ENCODE measurements at regions not wholly inside any gene's neighbourhood (a gene's known extent, or its start where the extent isn't known, plus 50 kb on each side); places are given as distances from the start of the nearest gene placed in this dataset.

DNA sequence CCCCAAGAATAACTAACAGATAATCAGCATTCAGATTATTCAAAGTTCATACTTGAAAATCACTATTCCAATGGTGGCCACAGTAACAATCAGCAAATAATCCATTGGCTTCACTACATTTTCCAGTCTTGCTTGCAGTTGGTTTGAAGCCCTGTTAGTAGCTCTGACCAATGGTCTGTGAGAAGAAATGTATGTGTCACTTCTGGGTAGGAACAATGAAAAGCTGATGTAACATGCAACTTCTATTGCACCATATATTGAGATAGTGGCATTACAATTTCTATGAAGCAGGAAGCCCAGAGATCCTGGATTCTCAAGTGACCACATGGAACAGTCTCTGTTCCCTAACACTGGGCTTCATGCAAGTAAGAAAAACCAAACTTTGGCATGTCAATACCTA is 250.9 kb upstream of the DAB1 start:
- H3K27ac Mint-ChIP-seq: no peak overlapping the region
- no peak for DNase-seq
- no peaks in the 10 kb centered on the region; the same call in none of the 2 replicates for H3K9me3 Mint-ChIP-seq
- no peaks in the 10 kb centered on the region for H3K27me3 Mint-ChIP-seq (ENCODE audit: insufficient read depth)
- H3K4me1 Mint-ChIP-seq (ENCODE audit: low read depth): no peaks in the 10 kb centered on the region
- H3K36me3 Mint-ChIP-seq (ENCODE audit: low read depth): no peaks in the 10 kb centered on the region
- H3K4me3 Mint-ChIP-seq: no peak overlapping the region
- TF ChIP-seq, protein P1, sequence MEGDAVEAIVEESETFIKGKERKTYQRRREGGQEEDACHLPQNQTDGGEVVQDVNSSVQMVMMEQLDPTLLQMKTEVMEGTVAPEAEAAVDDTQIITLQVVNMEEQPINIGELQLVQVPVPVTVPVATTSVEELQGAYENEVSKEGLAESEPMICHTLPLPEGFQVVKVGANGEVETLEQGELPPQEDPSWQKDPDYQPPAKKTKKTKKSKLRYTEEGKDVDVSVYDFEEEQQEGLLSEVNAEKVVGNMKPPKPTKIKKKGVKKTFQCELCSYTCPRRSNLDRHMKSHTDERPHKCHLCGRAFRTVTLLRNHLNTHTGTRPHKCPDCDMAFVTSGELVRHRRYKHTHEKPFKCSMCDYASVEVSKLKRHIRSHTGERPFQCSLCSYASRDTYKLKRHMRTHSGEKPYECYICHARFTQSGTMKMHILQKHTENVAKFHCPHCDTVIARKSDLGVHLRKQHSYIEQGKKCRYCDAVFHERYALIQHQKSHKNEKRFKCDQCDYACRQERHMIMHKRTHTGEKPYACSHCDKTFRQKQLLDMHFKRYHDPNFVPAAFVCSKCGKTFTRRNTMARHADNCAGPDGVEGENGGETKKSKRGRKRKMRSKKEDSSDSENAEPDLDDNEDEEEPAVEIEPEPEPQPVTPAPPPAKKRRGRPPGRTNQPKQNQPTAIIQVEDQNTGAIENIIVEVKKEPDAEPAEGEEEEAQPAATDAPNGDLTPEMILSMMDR (IDR thresholded peaks at IDR 0.05): no peak

DNA sequence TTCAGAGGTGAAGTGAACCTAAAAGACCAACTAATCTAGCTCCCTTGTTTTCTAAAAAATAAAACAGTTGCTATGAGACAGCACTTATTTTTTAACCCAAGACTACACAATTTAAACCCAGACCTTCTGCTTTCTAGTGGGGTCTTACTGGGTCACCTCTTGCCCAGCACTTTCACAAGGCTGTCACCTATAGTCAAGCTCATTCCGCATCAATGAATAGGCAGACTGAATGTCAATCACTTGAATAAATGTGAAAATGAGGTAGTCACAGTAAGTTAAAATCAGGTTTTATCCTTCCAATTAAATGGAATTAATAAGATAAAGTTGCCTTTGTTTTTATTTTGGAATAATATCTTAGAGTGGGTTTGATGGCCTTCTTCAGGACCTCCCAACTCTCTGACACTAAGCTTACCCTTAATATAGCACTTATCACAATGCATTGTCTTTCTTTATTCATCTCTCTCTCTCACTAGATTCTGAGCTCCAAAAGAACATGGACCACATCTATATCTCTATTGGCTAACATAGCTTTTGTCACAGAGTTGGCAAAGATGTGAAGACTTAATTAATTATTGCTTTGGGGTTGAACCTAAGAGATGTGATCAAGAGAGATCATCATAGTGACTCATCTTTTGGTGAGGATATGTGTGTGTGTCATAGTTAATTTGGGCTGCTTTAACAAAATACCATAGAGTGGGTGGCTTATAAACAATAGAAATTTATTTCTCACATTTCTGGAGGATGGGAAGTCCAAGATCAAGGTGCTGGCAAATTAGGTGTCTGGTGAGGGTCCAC is 248.7 kb upstream of the DAB1 start:
- no peak overlapping the region for H3K4me3 Mint-ChIP-seq
- H3K4me1 Mint-ChIP-seq (ENCODE audit: low read depth): no peaks in the 10 kb centered on the region
- DNase-seq: no peak
- no peaks in the 10 kb centered on the region for H3K36me3 Mint-ChIP-seq (ENCODE audit: low read depth)
- TF ChIP-seq, protein P1 (IDR thresholded peaks at IDR 0.05): no peak
- no peaks in the 10 kb centered on the region for H3K27me3 Mint-ChIP-seq (ENCODE audit: insufficient read depth)
- H3K27ac Mint-ChIP-seq: no peak overlapping the region
- H3K9me3 Mint-ChIP-seq: peaks cover 3% of the 10 kb centered on the region

DNA sequence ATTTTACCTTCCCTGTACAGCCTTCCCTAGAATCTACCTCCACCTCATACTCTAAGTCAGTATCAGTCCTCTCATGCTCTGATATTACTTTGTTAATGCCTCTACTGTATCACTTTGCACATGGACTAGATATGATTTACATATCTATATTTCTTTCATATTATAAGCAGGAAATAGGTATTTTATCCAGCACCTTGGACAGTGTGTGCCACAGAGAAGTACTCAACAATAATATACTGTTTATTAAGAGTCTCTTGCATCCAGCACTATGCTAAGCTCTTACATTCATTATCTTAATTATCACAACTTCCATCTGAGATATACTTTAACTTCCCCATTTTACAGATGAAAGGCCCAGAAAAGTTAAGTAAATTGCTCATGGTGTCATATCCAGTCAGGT is 247.9 kb upstream of the DAB1 start:
- H3K4me1 Mint-ChIP-seq (ENCODE audit: low read depth): no peaks in the 10 kb centered on the region
- no peak overlapping the region for H3K4me3 Mint-ChIP-seq
- peaks cover 11% of the 10 kb centered on the region for H3K9me3 Mint-ChIP-seq
- H3K27me3 Mint-ChIP-seq (ENCODE audit: insufficient read depth): no peaks in the 10 kb centered on the region
- H3K36me3 Mint-ChIP-seq (ENCODE audit: low read depth): no peaks in the 10 kb centered on the region
- TF ChIP-seq, protein P1 (IDR thresholded peaks at IDR 0.05): no peak
- DNase-seq: no peak
- H3K27ac Mint-ChIP-seq: no peak overlapping the region

DNA sequence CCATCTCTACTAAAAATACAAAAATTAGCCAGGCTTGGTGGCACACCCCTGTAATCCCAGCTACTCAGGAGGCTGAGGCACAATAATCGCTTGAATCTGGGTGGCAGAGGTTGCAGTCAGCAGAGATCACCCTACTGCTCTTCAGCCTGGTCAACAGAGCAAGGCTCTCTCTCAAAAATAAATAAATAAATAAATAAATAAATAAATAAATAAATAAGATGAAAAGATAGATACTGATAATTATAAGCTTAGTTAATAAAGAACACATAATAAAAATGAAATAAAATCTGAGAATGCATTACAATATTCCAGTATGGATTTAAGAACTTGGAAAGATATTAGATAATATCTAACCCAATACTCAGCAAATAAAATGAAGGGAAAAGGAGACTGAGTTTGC is 235.9 kb upstream of the DAB1 start:
- Mint-ChIP-seq H3K27ac (no peak overlapping the region), H3K27me3 (ENCODE audit: insufficient read depth) (no peaks in the 10 kb centered on the region), H3K4me1 (ENCODE audit: low read depth) (no peaks in the 10 kb centered on the region), H3K4me3 (no peak overlapping the region), H3K36me3 (ENCODE audit: low read depth) (no peaks in the 10 kb centered on the region), H3K9me3 (peaks cover 24% of the 10 kb centered on the region)
- no peak for DNase-seq
- TF ChIP-seq, protein P1 (IDR thresholded peaks at IDR 0.05): no peak

DNA sequence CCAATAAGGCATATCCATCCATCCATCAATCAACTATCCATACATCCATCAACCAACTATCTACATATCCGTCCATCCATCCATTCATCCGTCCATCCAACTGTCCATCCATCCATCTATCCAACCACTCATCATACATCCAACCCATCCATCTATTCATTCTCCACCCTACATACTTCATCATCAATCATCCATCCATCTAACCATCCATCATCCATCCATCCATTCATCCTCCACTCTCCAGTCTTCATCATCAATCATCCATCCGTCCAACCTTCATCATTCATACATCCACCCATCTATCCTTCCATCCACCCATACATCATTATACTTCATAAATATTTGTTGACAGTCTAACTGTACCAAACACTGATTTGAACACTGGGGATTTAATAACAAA is 231.3 kb upstream of the DAB1 start:
- no peak overlapping the region for H3K4me3 Mint-ChIP-seq
- TF ChIP-seq, protein P1 (IDR thresholded peaks at IDR 0.05): no peak

More for the DNA sequence above, 231.3 kb upstream of the DAB1 start:
- H3K27me3 Mint-ChIP-seq (ENCODE audit: insufficient read depth): no peaks in the 10 kb centered on the region
- DNase-seq: no peak
- peaks cover 12% of the 10 kb centered on the region for H3K9me3 Mint-ChIP-seq
- H3K27ac Mint-ChIP-seq: no peak overlapping the region
- no peaks in the 10 kb centered on the region for H3K36me3 Mint-ChIP-seq (ENCODE audit: low read depth)
- H3K4me1 Mint-ChIP-seq (ENCODE audit: low read depth): no peaks in the 10 kb centered on the region

Data from HFFc6 (cell line).